Activated T-cell treated with anti-CD3 and anti-CD28 coated beads, Interleukin-2, amount 50 U/mL, for 24 hours (primary cell): ENCODE measurements at regions not wholly inside any gene's neighbourhood (a gene's known extent, or its start where the extent isn't known, plus 50 kb on each side); places are given as distances from the start of the nearest gene placed in this dataset.
A peak's percentile ranks its signal among the peaks of the same experiment; 100 is the strongest.
"Not testable (repeated sequence)": the region's sequence is repeated elsewhere in the genome, so short reads cannot be mapped to it uniquely, and the experiment has no call there.

ENCODE experiments used
- DNase-seq: peaks from one replicate; pipeline ENCODE4 v3.0.0-alpha.2; 2020
- H3K27ac Mint-ChIP-seq: 2 replicates; pipeline ENCODE4 v1.8.0; 2020; ENCODE audit warnings: mild to moderate bottlenecking, mixed read lengths
- H3K27me3 Mint-ChIP-seq: 2 replicates; pipeline ENCODE4 v1.8.0; 2020; ENCODE audit warnings: mixed read lengths
- H3K36me3 Mint-ChIP-seq: 2 replicates; pipeline ENCODE4 v1.8.0; 2020; ENCODE audit warnings: low read depth, mixed read lengths
- H3K4me1 Mint-ChIP-seq: 2 replicates; pipeline ENCODE4 v1.8.0; 2020; ENCODE audit warnings: low read depth, mixed read lengths
- H3K4me3 Mint-ChIP-seq: 2 replicates; pipeline ENCODE4 v1.8.0; 2020; ENCODE audit warnings: mild to moderate bottlenecking, moderate library complexity, mixed read lengths
- H3K9me3 Mint-ChIP-seq: 2 replicates; pipeline ENCODE4 v1.8.0; 2020; ENCODE audit warnings: mixed read lengths

- H3K9me3 Mint-ChIP-seq: peaks cover 2% of the 10 kb centered on the region
- H3K4me3 Mint-ChIP-seq: no peak overlapping the region
- no peaks in the 10 kb centered on the region for H3K27me3 Mint-ChIP-seq
- no peak overlapping the region for H3K27ac Mint-ChIP-seq
- H3K36me3 Mint-ChIP-seq: no peaks in the 10 kb centered on the region
- DNase-seq: no peak
- H3K4me1 Mint-ChIP-seq: no peaks in the 10 kb centered on the region
These were observed 378.2 kb upstream of the MAOA start for GRCh38 chrX:43277879-43278278.

GRCh38 chrX:43278440-43278839, 377.7 kb upstream of the MAOA start:
- Mint-ChIP-seq H3K4me1 (no peaks in the 10 kb centered on the region), H3K27ac (no peak overlapping the region), H3K36me3 (no peaks in the 10 kb centered on the region), H3K9me3 (peaks cover 2% of the 10 kb centered on the region), H3K4me3 (no peak overlapping the region), H3K27me3 (no peaks in the 10 kb centered on the region)
- no peak for DNase-seq

- Mint-ChIP-seq H3K4me3 (no peak overlapping the region), H3K27me3 (no peaks in the 10 kb centered on the region), H3K4me1 (no peaks in the 10 kb centered on the region), H3K9me3 (peaks cover 2% of the 10 kb centered on the region), H3K36me3 (no peaks in the 10 kb centered on the region), H3K27ac (no peak overlapping the region)
- DNase-seq: no peak
These were observed 376.7 kb upstream of the MAOA start for GRCh38 chrX:43279341-43279808.

GRCh38 chrX:43283187-43283586, 372.9 kb upstream of the MAOA start:
- peaks cover 2% of the 10 kb centered on the region for H3K9me3 Mint-ChIP-seq
- H3K4me3 Mint-ChIP-seq: no peak overlapping the region
- no peak for DNase-seq
- no peaks in the 10 kb centered on the region for H3K4me1 Mint-ChIP-seq
- H3K27ac Mint-ChIP-seq: no peak overlapping the region
- H3K27me3 Mint-ChIP-seq: peaks cover 9% of the 10 kb centered on the region
- no peaks in the 10 kb centered on the region for H3K36me3 Mint-ChIP-seq

GRCh38 chrX:43311625-43312024, 344.5 kb upstream of the MAOA start:
- H3K4me1 Mint-ChIP-seq, DNase-seq, H3K27ac Mint-ChIP-seq, H3K36me3 Mint-ChIP-seq, H3K9me3 Mint-ChIP-seq, H3K4me3 Mint-ChIP-seq: not testable (repeated sequence)
- peaks cover 15% of the 10 kb centered on the region for H3K27me3 Mint-ChIP-seq

GRCh38 chrX:43313035-43313434, 343.1 kb upstream of the MAOA start:
- Mint-ChIP-seq H3K36me3 (no peaks in the 10 kb centered on the region), H3K9me3 (no peaks in the 10 kb centered on the region), H3K27me3 (peaks cover 15% of the 10 kb centered on the region), H3K27ac (no peak overlapping the region), H3K4me3 (no peak overlapping the region), H3K4me1 (no peaks in the 10 kb centered on the region)
- no peak for DNase-seq

GRCh38 chrX:43314525-43314924, 341.6 kb upstream of the MAOA start:
- no peaks in the 10 kb centered on the region for H3K36me3 Mint-ChIP-seq
- no peaks in the 10 kb centered on the region for H3K9me3 Mint-ChIP-seq
- no peak overlapping the region for H3K4me3 Mint-ChIP-seq
- DNase-seq: no peak
- H3K27me3 Mint-ChIP-seq: peaks cover 15% of the 10 kb centered on the region
- H3K27ac Mint-ChIP-seq: no peak overlapping the region
- no peaks in the 10 kb centered on the region for H3K4me1 Mint-ChIP-seq

GRCh38 chrX:43315622-43316021, 340.5 kb upstream of the MAOA start:
- no peak for DNase-seq
- no peaks in the 10 kb centered on the region for H3K9me3 Mint-ChIP-seq
- H3K4me3 Mint-ChIP-seq: no peak overlapping the region
- no peak overlapping the region for H3K27ac Mint-ChIP-seq
- H3K27me3 Mint-ChIP-seq: peaks cover 15% of the 10 kb centered on the region
- H3K36me3 Mint-ChIP-seq: no peaks in the 10 kb centered on the region
- no peaks in the 10 kb centered on the region for H3K4me1 Mint-ChIP-seq

- no peak overlapping the region for H3K4me3 Mint-ChIP-seq
- H3K36me3 Mint-ChIP-seq: no peaks in the 10 kb centered on the region
- no peaks in the 10 kb centered on the region for H3K4me1 Mint-ChIP-seq
- peaks cover 16% of the 10 kb centered on the region for H3K27me3 Mint-ChIP-seq
- H3K27ac Mint-ChIP-seq: no peak overlapping the region
- no peaks in the 10 kb centered on the region for H3K9me3 Mint-ChIP-seq
- no peak for DNase-seq
These were observed 340.0 kb upstream of the MAOA start for GRCh38 chrX:43316146-43316545.

- H3K9me3 Mint-ChIP-seq: peaks cover 3% of the 10 kb centered on the region
- no peaks in the 10 kb centered on the region for H3K4me1 Mint-ChIP-seq
- H3K27me3 Mint-ChIP-seq: peaks cover 19% of the 10 kb centered on the region
- no peak overlapping the region for H3K27ac Mint-ChIP-seq
- H3K36me3 Mint-ChIP-seq: no peaks in the 10 kb centered on the region
- H3K4me3 Mint-ChIP-seq: no peak overlapping the region
- DNase-seq: no peak
These were observed 338.7 kb upstream of the MAOA start for GRCh38 chrX:43317378-43317777.

GRCh38 chrX:43328358-43328946, 327.6 kb upstream of the MAOA start:
- no peaks in the 10 kb centered on the region for H3K36me3 Mint-ChIP-seq
- H3K27ac Mint-ChIP-seq: no peak overlapping the region
- no peaks in the 10 kb centered on the region for H3K4me1 Mint-ChIP-seq
- peaks cover 29% of the 10 kb centered on the region for H3K27me3 Mint-ChIP-seq
- no peak overlapping the region for H3K4me3 Mint-ChIP-seq
- no peak for DNase-seq
- peaks cover 29% of the 10 kb centered on the region for H3K9me3 Mint-ChIP-seq

- H3K27ac Mint-ChIP-seq: no peak overlapping the region
- H3K4me1 Mint-ChIP-seq: no peaks in the 10 kb centered on the region
- DNase-seq: no peak
- peaks cover 18% of the 10 kb centered on the region for H3K9me3 Mint-ChIP-seq
- H3K27me3 Mint-ChIP-seq: peaks cover 9% of the 10 kb centered on the region
- peaks cover 3% of the 10 kb centered on the region for H3K36me3 Mint-ChIP-seq
- no peak overlapping the region for H3K4me3 Mint-ChIP-seq
These were observed 322.6 kb upstream of the MAOA start for GRCh38 chrX:43333543-43333942.

- peaks cover 15% of the 10 kb centered on the region for H3K27me3 Mint-ChIP-seq
- DNase-seq: no peak
- peaks cover 8% of the 10 kb centered on the region for H3K4me1 Mint-ChIP-seq
- no peaks in the 10 kb centered on the region for H3K9me3 Mint-ChIP-seq
- H3K4me3 Mint-ChIP-seq: no peak overlapping the region
- no peak overlapping the region for H3K27ac Mint-ChIP-seq
- H3K36me3 Mint-ChIP-seq: no peaks in the 10 kb centered on the region
These were observed 310.9 kb upstream of the MAOA start for GRCh38 chrX:43345166-43345565.

- Mint-ChIP-seq H3K36me3 (no peaks in the 10 kb centered on the region), H3K27ac (no peak overlapping the region), H3K27me3 (peaks cover 33% of the 10 kb centered on the region), H3K4me3 (no peak overlapping the region), H3K4me1 (peaks cover 12% of the 10 kb centered on the region), H3K9me3 (no peaks in the 10 kb centered on the region)
- DNase-seq: peak; percentile 54
These were observed 306.7 kb upstream of the MAOA start for GRCh38 chrX:43349363-43349762.

GRCh38 chrX:43350935-43351334, 305.2 kb upstream of the MAOA start:
- H3K4me3 Mint-ChIP-seq: no peak overlapping the region
- DNase-seq: no peak
- H3K27me3 Mint-ChIP-seq: peaks cover 44% of the 10 kb centered on the region
- no peaks in the 10 kb centered on the region for H3K9me3 Mint-ChIP-seq
- no peak overlapping the region for H3K27ac Mint-ChIP-seq
- no peaks in the 10 kb centered on the region for H3K36me3 Mint-ChIP-seq
- peaks cover 4% of the 10 kb centered on the region for H3K4me1 Mint-ChIP-seq

- H3K27ac Mint-ChIP-seq: no peak overlapping the region
- H3K4me1 Mint-ChIP-seq: no peaks in the 10 kb centered on the region
- no peak overlapping the region for H3K4me3 Mint-ChIP-seq
- peaks cover 30% of the 10 kb centered on the region for H3K27me3 Mint-ChIP-seq
- no peak for DNase-seq
- no peaks in the 10 kb centered on the region for H3K36me3 Mint-ChIP-seq
- H3K9me3 Mint-ChIP-seq: no peaks in the 10 kb centered on the region
These were observed 298.4 kb upstream of the MAOA start for GRCh38 chrX:43357741-43358140.
